ENCODE measurements at regions not wholly inside any gene's neighbourhood (a gene's known extent, or its start where the extent isn't known, plus 50 kb on each side); places are given as distances from the start of the nearest gene placed in this dataset.
A peak's percentile ranks its signal among the peaks of the same experiment; 100 is the strongest.
"Not testable (repeated sequence)": the region's sequence is repeated elsewhere in the genome, so short reads cannot be mapped to it uniquely, and the experiment has no call there.

DNA sequence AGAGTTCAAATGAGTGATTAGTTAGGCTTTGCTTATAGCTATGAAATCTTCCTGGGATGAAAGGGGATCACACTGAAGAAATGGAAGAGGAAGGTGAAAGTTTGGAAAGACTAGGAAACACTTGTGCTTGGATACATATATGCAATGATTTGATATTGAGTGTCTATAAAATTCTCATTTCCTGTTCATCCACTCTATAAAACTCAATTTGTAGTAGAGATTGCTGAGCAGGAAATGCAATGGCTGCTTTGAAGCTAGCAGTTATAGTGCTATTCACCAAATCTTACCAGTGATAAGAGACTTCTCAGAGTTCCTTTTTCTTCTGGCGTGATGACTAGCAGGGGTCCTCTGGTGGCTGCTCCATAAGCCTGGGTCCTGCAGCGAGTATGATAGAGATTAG, 128.1 kb upstream of the HPF1 start:
- DNase-seq: no peak

DNA sequence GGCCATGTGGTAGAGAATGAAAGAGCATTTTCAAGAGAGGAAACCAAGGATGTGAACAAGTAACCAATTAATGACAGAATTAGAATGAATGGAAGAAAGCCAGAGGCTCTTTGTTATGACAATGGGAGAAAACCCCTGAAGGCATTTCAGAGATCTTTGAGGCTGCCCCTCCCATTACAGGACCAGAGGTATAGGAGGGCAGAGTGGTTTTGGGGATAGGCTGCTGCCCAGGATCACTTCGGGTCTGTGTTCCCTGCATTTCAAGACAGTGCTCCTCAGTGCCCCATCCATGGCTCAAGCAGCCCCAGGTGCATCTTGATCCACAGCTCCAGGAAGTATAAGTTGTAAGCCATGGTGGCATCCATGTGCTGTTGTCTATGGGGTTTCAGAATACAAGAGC, 124.0 kb upstream of the HPF1 start:
- DNase-seq: no peak

DNA sequence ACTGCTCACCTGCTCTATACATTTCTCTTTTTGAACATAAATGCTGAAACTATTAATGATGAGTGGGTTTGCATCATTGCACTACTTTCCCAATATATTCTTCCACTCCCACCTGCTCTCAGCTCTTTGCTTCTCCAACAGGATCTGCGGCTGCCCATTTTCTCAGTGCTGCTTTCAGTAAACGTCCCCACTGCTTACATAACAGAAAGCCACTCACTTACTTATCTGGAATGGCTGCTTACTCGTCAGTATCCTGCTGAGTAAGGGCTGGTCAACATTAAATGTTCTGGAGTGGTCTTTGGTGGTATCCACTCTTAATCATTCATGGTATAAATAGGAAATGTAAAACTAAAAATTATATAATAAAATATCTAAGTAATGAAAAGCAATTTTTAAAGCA, 112.8 kb upstream of the HPF1 start:
- DNase-seq: no peak

GRCh38 chr4:169869490-169869889, 111.7 kb upstream of the HPF1 start:
- no peak for DNase-seq

- DNase-seq: no peak
These were observed 103.8 kb upstream of the HPF1 start for GRCh38 chr4:169861593-169861992.

- DNase-seq: no peak
These were observed 101.8 kb upstream of the HPF1 start for GRCh38 chr4:169859366-169860216.

DNA sequence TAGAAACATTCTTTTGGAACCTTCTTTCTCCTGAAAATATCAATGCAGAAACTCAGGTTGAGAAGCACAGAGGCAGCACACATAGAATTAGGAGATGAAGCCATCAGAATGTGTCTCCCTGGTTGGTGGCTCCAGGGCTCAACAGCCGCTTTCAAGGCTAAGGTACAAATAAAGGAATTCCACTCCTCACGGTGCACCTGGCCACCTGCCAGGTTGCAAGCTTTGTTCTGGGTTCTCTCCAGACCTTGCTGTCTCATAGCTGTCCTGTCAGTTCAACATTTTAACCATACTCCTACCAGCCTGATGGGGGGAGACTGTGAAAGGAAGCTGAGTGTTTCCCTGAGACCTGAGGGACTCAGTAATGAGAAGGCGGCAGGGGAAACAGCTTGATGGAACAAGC, 96.3 kb upstream of the HPF1 start:
- no peak for DNase-seq

DNA sequence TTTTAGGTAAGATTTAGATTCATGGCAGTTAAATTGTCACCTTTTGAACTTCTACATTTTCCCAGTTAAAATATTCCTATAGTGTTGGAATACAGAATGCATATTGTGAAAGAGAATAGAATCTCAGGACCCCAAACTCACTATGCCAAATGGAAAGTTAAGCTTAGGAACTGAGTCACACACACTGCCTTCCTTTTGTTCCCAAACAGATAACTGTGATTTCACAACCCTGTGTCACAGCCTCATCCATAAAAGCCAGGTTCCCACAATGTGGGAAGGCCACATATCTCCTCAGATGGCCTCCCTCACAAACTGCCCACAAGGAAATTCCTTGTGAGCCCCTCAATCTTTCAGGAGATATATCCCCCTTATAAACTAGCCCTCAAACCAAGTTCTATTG, 94.7 kb upstream of the HPF1 start:
- DNase-seq: no peak

GRCh38 chr4:169851750-169852149, 94.0 kb upstream of the HPF1 start:
- no peak for DNase-seq

GRCh38 chr4:169849456-169849855, 91.7 kb upstream of the HPF1 start:
- no peak for DNase-seq

- DNase-seq: no peak
These were observed 90.3 kb upstream of the HPF1 start for GRCh38 chr4:169848018-169848417.

DNA sequence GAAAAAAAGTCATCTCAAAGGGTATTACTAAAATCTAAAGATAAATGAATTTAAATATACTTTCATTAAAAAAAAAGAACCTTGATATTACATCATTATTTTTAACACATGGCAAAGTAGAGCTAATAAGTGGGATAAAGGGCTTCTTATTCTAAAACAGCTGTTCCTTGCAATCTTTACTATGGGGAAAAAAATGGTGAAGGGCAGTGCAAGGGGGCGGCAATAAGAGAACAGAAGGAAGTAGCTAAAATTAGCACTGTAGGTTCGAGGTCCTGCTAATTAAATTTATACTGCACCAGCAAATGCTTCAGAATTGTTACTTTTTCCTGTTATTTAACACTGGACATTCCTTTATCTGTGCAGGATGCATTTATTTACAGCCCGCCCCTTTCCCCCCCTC, 89.4 kb upstream of the HPF1 start:
- no peak for DNase-seq

- DNase-seq: no peak
These were observed 88.7 kb upstream of the HPF1 start for GRCh38 chr4:169846396-169846795.

DNA sequence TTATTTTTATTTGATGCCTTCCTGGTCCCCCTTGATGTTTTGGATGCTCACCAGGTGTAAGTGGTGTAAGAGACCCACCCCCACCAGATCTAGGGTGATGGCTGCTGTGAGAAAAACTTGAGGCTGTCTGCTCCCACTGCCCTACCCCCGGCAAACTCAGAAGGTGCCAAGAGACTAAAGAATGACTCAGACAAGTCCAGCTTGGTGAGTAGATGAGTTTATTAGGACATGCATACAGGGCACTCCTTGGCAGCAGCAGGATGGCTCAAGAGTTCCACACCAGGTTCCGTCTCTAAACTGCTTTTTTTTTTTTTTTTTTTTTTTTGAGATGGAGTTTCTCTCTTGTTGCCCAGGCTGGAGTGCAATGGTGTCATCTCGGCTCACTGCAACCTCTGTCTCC, 84.0 kb upstream of the HPF1 start:
- no peak for DNase-seq

DNA sequence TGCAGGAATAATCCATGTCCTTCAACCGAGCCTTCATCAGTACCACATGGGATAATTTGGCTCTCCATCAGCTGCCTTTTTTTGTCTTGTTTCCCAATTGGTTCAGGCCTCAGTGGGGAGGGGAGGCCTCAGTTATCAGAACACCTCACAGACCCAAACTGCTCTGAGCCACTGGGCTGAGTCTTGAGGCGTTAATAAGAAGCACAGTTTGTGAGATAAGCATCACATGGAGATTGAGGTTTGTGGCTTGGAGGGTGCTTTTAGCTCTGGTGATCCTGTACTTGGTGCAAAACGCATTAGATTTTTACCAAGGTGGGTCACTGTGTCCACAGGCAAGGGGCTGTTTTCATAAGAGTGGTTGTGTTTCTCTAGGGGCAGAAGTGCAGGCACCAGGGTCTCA, 82.8 kb upstream of the HPF1 start:
- DNase-seq: no peak

DNA sequence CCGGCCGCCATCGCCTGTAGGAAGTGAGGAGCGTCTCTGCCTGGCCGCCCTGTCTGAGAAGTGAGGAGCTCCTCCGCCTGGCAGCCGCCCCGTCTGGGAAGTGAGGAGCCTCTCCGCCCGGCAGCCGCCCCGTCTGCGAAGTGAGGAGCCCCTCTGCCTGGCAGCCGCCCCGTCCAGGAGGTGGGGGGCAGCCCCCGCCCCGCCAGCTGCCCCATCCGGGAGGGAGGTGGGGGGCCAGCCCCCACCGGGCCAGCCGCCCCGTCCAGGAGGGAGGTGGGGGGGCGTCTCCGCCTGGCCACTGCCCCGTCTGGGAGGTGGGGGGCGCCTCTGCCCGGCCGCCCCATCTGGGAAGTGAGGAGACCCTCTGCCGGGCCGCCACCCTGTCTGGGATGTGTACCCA, 70.6 kb upstream of the HPF1 start:
- not testable (repeated sequence) for DNase-seq

DNA sequence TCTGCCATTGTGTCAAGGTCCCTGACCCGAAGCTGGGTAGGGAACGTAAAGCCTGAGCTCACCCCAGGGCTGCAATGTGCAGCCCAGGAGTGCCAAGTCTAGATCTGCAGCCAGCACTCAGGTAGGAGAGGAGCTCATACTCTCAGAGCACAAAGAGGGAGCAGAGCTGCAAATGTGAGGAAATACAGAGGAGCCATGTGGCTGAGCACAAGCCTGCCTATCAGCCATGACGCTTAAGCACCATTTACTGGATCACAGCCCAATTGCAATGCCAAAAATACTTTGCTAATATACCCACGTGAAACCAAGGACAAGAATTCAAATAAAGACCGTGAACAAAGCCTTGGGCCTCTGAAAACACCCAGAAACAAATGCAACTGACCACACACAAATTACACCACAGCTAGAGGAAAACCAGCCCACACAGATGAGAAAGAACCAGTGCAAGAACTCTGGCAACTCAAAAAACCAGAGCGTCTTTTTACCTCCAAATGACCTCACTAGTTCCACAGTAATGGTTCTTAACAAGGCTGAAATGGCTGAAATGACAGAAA, 69.0 kb upstream of the HPF1 start:
- DNase-seq: no peak

DNA sequence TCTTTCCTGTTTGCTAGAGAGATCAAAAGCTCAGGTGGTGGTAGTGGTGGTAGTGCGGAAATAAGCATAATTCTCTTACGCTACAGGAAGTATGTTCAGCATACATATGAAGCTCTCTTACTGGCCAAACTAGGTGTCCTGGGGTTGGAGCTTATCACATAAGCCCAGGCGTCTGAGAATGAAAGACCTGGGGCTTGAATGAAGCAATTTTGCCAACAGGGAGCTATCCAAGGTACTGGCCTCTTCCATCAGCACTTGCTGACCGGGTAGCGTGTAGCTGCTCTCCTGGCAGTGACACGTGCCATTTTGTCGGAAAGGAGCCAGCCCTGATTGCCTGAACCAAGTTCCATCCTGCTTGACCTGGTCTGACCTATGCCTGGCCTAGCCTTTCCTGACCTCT, 65.9 kb upstream of the HPF1 start:
- DNase-seq: peak; percentile 8

DNA sequence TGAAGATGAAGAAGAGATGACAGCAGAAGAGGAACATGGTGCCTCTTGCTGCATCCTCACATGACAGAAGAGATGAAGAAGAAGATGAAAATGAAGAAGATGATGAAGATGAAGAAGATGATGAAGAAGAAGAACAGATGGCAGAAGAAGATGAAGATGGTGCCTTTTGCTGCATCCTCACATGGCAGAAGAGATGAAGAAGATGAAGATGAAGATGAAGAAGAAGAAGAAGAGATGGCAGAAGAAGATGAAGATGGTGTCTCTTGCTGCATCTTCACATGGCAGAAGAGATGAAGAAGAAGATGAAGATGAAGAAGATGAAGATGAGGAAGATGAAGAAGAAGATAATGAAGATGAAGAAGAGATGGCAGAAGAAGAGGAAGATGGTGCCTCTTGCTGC, 63.7 kb upstream of the HPF1 start:
- no peak for DNase-seq

- DNase-seq: no peak
These were observed 60.4 kb upstream of the HPF1 start for GRCh38 chr4:169818063-169818679.

- no peak for DNase-seq
These were observed 57.9 kb upstream of the HPF1 start for GRCh38 chr4:169815606-169816005.

DNA sequence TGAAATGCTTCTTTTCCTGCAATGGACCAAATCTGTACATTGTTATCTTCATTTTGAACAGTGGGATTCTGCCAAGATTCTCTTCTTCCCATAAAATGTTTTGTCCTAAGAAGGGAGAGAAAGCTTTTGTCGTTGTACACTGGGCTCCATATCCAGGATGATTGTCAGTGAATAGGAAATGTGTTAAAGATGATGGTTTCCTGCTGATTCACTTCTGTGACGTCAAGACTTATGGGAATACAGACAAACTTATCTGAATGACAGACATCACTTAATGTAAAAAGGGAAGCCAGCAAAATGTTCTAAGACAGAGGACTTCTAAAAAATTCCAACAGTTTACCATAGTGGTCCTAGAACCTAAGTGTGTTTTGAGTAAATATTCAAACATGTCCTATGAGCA, 53.7 kb upstream of the HPF1 start:
- DNase-seq: no peak

DNA sequence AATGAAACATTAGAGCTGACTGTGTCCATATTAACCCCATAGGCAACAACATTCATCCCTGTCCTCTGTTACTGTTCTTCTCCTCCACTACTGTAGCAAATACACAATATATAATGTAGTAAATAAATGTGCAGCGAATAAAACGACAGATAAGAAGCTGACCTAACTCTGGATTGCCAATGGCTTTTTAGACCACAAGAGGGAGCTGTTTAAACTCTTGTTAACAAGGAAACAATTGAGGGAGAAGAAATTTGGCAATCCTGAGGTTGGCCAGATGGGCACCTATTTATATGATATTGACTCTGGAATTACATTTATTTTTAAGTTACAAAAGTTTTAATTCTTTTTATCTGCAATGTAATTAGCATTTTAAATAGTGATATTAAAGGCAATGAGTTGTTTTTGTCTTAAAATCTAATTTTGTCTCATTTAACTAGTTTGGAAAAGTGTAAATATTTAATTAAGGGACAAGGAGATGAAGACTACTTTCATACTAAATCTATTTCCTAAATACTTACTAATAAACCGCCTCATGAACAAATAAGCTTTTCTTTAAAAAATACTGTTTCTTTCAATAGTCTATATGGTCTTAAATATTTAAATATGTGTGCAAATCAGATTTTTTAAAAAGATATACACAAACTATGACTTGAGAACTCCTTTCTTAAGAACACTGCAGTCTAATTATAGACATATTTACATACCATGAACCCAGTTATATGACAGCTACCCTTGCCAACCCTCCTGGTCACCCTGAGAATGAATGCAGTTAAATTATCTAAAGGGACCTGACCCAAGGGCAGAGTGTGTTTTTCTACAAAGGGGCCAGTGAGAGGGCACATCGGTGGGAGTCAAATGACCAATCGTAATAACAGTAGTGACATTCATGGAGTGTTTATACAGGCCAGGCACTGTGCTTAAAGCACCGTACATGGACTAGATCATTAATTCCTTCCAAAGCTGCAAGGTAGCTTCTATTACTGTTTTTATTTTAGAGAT, 52.9 kb upstream of the HPF1 start:
- DNase-seq: peak; percentile 66

All from CD4-positive, alpha-beta T cell treated with Interleukin-21 for 1 hour (primary cell).